ENCODE measurements at regions not wholly inside any gene's neighbourhood (a gene's known extent, or its start where the extent isn't known, plus 50 kb on each side); places are given as distances from the start of the nearest gene placed in this dataset.

DNA sequence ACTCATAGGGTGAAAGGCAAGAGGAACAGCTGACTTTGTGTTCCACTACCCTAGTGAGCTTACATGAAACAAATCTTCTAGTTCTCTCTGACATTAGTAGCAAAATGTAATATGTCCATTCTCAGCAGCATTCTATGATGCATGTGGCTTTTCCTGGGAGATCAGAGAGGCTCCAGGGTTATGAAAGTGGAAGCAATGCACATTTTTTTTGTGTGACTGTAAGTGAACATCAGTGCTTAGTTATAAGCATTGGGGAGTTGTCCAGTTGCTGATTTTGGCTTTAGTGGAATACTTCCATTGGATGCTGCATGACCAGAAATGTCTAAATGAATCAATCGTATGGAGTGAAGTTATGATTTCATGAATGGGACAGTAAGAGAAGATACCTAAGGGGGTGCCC is 255.9 kb downstream of the FAT3 start:
- DNase-seq (ENCODE audit: low spot score in 2 of 2): no peak
- H3K9me3 ChIP-seq: no peaks in the 10 kb centered on the region
- intact Hi-C loops (cut with DNase I): no loop called here
- no peak overlapping the region for H3K27ac ChIP-seq
- no peaks in the 10 kb centered on the region for H3K4me1 ChIP-seq
- TF ChIP-seq, protein P1, sequence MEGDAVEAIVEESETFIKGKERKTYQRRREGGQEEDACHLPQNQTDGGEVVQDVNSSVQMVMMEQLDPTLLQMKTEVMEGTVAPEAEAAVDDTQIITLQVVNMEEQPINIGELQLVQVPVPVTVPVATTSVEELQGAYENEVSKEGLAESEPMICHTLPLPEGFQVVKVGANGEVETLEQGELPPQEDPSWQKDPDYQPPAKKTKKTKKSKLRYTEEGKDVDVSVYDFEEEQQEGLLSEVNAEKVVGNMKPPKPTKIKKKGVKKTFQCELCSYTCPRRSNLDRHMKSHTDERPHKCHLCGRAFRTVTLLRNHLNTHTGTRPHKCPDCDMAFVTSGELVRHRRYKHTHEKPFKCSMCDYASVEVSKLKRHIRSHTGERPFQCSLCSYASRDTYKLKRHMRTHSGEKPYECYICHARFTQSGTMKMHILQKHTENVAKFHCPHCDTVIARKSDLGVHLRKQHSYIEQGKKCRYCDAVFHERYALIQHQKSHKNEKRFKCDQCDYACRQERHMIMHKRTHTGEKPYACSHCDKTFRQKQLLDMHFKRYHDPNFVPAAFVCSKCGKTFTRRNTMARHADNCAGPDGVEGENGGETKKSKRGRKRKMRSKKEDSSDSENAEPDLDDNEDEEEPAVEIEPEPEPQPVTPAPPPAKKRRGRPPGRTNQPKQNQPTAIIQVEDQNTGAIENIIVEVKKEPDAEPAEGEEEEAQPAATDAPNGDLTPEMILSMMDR (IDR thresholded peaks at IDR 0.05): no peak
- no peaks in the 10 kb centered on the region for H3K27me3 ChIP-seq
- H3K4me3 ChIP-seq: no peak overlapping the region
- H3K36me3 ChIP-seq: no peaks in the 10 kb centered on the region

DNA sequence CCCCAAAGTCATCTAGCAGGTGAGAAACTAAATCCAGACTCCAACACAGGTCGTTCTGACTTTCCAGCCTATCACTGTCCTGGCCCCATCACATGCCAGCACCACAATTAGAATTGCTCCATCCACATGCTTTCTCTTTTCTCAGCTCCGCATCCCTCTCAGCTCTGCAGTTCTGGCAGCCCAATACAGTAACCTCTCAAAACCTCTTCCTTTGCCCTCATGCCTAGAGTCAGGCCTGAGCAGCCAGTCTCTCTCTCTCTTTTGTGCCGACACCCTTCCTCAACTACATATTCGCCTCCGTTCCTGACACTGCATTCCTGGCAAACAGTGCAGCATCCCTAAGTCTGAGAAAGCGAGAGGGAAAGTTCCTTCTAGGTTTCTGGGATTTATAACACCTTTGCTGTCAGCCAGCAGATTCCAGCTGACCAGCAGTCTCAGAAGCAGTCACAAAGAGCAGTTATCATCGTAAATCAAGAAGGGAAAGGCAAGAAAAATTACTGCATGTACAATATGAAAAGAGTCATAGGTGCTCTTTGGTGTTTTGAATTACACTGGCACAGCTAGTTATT is 258.0 kb downstream of the FAT3 start:
- intact Hi-C loops (cut with DNase I): no loop called here
- no peaks in the 10 kb centered on the region for H3K27me3 ChIP-seq
- H3K9me3 ChIP-seq: no peaks in the 10 kb centered on the region
- H3K4me3 ChIP-seq: no peak overlapping the region
- TF ChIP-seq, protein P1 (IDR thresholded peaks at IDR 0.05): no peak
- no peaks in the 10 kb centered on the region for H3K36me3 ChIP-seq
- H3K27ac ChIP-seq: no peak overlapping the region
- H3K4me1 ChIP-seq: no peaks in the 10 kb centered on the region
- no peak for DNase-seq (ENCODE audit: low spot score in 2 of 2)

DNA sequence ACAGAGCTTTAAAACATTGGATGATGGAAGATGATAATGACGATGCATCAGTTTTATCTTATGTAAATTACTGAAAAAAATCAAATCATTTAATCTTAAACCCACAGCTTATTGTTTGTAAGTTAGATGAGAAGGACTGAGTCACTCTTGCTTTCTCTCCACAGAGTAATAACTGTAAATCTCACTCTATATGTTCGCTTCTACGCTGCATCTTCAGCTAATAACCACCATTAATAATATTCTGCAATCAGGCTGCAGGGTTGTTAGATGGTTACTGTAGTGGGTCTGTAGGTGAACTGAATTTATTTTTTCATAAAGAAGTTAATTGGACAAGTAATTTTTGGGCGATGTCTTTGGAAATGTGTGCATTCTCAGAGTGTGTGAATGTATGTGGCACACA is 260.0 kb downstream of the FAT3 start:
- H3K9me3 ChIP-seq: no peaks in the 10 kb centered on the region
- TF ChIP-seq, protein P1 (IDR thresholded peaks at IDR 0.05): no peak
- H3K36me3 ChIP-seq: no peaks in the 10 kb centered on the region
- H3K4me3 ChIP-seq: no peak overlapping the region
- intact Hi-C loops (cut with DNase I): no loop called here
- H3K27ac ChIP-seq: no peak overlapping the region
- H3K27me3 ChIP-seq: no peaks in the 10 kb centered on the region
- no peak for DNase-seq (ENCODE audit: low spot score in 2 of 2)
- no peaks in the 10 kb centered on the region for H3K4me1 ChIP-seq

DNA sequence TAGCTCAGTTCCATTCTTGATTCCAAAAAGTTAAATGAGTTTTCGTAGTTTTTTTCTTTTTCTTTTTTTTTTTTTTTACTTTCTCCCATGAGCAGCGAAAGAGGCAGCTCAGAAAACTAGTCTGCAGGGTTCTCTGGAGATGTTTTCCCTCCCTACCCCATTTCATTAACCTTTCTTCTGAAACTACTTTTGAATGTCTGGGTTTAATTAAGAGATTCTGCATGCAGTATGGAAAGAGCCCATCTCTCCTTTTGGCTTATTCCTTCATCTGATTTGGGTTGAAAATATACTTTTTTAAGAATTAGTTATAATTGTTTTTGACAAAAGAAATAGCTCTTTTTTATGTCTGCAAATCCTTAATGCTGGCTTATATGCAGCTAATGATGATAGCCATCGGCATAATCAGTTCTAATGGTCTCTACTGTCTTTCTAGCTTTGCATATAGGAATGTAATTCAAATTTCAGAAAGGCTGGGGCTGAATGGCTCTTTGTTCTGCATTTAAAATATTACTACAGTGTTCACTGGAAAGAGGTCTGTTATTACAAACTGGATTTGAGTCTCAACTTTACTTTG is 265.3 kb downstream of the FAT3 start:
- H3K9me3 ChIP-seq: no peaks in the 10 kb centered on the region
- H3K27me3 ChIP-seq: no peaks in the 10 kb centered on the region
- TF ChIP-seq, protein P1 (IDR thresholded peaks at IDR 0.05): no peak
- no peak overlapping the region for H3K4me3 ChIP-seq
- no peak overlapping the region for H3K27ac ChIP-seq
- DNase-seq (ENCODE audit: low spot score in 2 of 2): no peak
- intact Hi-C loops (cut with DNase I): no loop called here
- H3K4me1 ChIP-seq: no peaks in the 10 kb centered on the region
- no peaks in the 10 kb centered on the region for H3K36me3 ChIP-seq

DNA sequence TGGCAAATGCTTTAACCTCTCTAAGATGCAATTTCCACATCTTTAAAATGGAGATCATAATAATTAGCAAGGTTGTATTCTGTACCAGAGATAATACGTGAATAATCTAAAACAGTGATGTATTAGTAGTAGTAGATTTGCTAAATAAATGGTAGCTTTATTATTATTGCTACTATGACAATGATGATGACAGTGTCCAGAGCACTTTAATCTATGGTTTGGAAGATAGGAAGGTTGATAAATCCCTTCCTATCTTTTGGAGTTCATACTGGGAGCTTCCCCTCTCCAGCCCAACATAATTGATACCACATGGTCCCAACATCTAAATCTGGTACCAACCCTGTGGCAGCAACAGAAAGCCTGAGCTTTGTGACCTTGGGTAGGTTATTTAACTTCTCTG is 267.8 kb downstream of the FAT3 start:
- H3K9me3 ChIP-seq: no peaks in the 10 kb centered on the region
- H3K4me3 ChIP-seq: no peak overlapping the region
- no peak for DNase-seq (ENCODE audit: low spot score in 2 of 2)
- no peaks in the 10 kb centered on the region for H3K4me1 ChIP-seq
- H3K27ac ChIP-seq: no peak overlapping the region
- no peaks in the 10 kb centered on the region for H3K36me3 ChIP-seq
- TF ChIP-seq, protein P1 (IDR thresholded peaks at IDR 0.05): no peak
- H3K27me3 ChIP-seq: no peaks in the 10 kb centered on the region
- intact Hi-C loops (cut with DNase I): no loop called here

Data from ascending aorta (tissue), 2 donors.